ENCODE measurements at regions not wholly inside any gene's neighbourhood (a gene's known extent, or its start where the extent isn't known, plus 50 kb on each side); places are given as distances from the start of the nearest gene placed in this dataset.

DNA sequence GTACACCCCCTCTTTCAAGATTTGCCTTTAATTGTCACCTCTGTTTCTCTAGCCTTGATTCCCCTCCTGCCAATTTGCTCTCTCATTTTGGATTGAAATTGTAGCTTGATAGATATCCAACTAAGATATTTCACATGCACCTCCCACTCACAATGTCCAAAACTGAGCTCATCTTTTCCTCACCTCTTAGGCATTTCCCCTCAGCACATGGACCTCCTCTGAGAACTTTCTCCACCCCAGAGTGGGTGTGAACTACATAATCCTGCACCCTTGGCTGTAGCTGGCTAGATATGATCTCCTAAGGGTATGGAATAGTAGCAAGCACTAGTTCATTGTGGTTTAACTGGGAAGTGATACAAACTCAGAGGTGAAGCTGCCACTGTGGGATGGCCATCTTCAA is 91.5 kb upstream of the SESN3 start:
- TF ChIP-seq POLR2A (IDR thresholded peaks at IDR 0.05; ENCODE audit: low read depth, low read length) = no peak
- TF ChIP-seq POLR2AphosphoS5 (IDR thresholded peaks at IDR 0.05; ENCODE audit: low read depth, low read length) = no peak
- no peak for TF ChIP-seq TAF1 (IDR thresholded peaks at IDR 0.05; ENCODE audit: low read depth, low read length)

All from GM12891 (cell line).